ENCODE measurements at regions not wholly inside any gene's neighbourhood (a gene's known extent, or its start where the extent isn't known, plus 50 kb on each side); places are given as distances from the start of the nearest gene placed in this dataset.

DNA sequence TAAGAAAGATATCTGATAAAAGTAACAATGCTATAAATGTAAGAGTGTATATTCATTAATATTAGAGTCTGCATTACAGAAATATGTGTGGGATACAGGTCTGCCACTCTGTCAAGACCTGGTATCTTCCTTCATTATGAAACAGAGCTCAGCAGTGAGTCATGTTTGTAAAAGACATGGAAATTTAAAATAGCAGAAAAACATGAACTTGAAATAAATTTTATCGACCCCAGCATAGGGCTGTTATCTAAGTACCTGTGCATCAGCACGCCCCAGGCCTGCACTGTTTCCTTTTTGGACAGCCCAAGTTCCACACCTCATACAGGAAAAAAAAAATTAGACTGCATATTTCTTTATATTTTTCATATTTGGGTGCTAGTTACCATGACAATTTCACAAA is 58.0 kb upstream of the ZPBP start:
- in situ Hi-C loops (cut with HindIII; ENCODE audit: low pct_unique_long_range_greater_than_20kb, low sequenced_read_pairs) = no loop called here
- Histone ChIP-seq H3K36me3 (ENCODE audit: control insufficient read depth, insufficient read depth, low read length) (no peaks in the 10 kb centered on the region), H3K27ac (ENCODE audit: low read length) (no peak overlapping the region), H3K27me3 (ENCODE audit: control insufficient read depth, insufficient read depth, low read length) (no peaks in the 10 kb centered on the region; the same call in 1 of the 2 replicates), H3K4me1 (ENCODE audit: control insufficient read depth, insufficient read depth, low read length) (no peaks in the 10 kb centered on the region), H3K4me3 (ENCODE audit: low read depth in 2 of 2, low read length in 2 of 2) (no peak overlapping the region), H3K9me3 (ENCODE audit: control insufficient read depth, insufficient read depth, low read depth, low read length) (no peaks in the 10 kb centered on the region)
- DNase-seq (ENCODE audit: low read depth, low spot score) = no peak
- CTCF ChIA-PET = no interaction called here
- TF ChIP-seq, protein P1, sequence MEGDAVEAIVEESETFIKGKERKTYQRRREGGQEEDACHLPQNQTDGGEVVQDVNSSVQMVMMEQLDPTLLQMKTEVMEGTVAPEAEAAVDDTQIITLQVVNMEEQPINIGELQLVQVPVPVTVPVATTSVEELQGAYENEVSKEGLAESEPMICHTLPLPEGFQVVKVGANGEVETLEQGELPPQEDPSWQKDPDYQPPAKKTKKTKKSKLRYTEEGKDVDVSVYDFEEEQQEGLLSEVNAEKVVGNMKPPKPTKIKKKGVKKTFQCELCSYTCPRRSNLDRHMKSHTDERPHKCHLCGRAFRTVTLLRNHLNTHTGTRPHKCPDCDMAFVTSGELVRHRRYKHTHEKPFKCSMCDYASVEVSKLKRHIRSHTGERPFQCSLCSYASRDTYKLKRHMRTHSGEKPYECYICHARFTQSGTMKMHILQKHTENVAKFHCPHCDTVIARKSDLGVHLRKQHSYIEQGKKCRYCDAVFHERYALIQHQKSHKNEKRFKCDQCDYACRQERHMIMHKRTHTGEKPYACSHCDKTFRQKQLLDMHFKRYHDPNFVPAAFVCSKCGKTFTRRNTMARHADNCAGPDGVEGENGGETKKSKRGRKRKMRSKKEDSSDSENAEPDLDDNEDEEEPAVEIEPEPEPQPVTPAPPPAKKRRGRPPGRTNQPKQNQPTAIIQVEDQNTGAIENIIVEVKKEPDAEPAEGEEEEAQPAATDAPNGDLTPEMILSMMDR (IDR thresholded peaks at IDR 0.05) = no peak
- TF ChIP-seq POLR2AphosphoS5 (IDR thresholded peaks at IDR 0.05; ENCODE audit: low read depth, low read length) (no peak), TCF7L2 (IDR thresholded peaks at IDR 0.05; ENCODE audit: low read depth, low read length) (no peak), SIN3A (IDR thresholded peaks at IDR 0.05; ENCODE audit: borderline replicate concordance, insufficient read depth, low read depth, low read length) (no peak)
- TF ChIP-seq, protein P2, sequence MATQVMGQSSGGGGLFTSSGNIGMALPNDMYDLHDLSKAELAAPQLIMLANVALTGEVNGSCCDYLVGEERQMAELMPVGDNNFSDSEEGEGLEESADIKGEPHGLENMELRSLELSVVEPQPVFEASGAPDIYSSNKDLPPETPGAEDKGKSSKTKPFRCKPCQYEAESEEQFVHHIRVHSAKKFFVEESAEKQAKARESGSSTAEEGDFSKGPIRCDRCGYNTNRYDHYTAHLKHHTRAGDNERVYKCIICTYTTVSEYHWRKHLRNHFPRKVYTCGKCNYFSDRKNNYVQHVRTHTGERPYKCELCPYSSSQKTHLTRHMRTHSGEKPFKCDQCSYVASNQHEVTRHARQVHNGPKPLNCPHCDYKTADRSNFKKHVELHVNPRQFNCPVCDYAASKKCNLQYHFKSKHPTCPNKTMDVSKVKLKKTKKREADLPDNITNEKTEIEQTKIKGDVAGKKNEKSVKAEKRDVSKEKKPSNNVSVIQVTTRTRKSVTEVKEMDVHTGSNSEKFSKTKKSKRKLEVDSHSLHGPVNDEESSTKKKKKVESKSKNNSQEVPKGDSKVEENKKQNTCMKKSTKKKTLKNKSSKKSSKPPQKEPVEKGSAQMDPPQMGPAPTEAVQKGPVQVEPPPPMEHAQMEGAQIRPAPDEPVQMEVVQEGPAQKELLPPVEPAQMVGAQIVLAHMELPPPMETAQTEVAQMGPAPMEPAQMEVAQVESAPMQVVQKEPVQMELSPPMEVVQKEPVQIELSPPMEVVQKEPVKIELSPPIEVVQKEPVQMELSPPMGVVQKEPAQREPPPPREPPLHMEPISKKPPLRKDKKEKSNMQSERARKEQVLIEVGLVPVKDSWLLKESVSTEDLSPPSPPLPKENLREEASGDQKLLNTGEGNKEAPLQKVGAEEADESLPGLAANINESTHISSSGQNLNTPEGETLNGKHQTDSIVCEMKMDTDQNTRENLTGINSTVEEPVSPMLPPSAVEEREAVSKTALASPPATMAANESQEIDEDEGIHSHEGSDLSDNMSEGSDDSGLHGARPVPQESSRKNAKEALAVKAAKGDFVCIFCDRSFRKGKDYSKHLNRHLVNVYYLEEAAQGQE (IDR thresholded peaks at IDR 0.05; ENCODE audit: insufficient read depth in 1 of 2, low read depth in 2 of 2, low read length in 1 of 2) = no peak
- intact Hi-C loops (cut with micrococcal nuclease; ENCODE audit: unreplicated experiment) = no loop called here
- no TSS peak for BruUV-seq (replicated peaks)
- POLR2A ChIA-PET = no interaction called here
- no peak for ATAC-seq

DNA sequence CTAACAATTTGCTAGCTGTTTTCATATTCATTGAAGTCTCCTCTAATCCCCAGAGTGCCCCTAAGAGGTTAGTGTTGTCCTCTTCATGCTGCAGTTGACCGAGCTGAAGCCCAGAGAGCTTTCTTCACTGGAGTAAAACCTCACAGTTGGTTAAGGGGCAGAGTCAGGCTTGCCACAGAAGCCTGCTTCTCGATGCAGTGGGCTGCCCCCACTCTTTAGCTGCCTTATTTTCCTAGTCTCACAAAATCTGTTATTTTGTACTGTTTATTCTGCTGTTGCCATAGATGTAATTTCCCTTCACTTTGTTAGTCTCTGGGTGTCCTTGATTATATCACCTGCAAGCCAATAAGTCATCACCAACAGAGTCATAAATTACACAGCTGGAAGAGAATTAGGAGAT is 56.3 kb upstream of the ZPBP start:
- DNase-seq (ENCODE audit: low read depth, low spot score) = no peak
- H3K4me3 ChIP-seq (ENCODE audit: low read depth in 2 of 2, low read length in 2 of 2) = no peak overlapping the region
- no peak overlapping the region for H3K27ac ChIP-seq (ENCODE audit: low read length)
- BruUV-seq (replicated peaks) = no TSS peak
- TF ChIP-seq POLR2AphosphoS5 (IDR thresholded peaks at IDR 0.05; ENCODE audit: low read depth, low read length) = no peak
- TF ChIP-seq SIN3A (IDR thresholded peaks at IDR 0.05; ENCODE audit: borderline replicate concordance, insufficient read depth, low read depth, low read length) = no peak
- TF ChIP-seq, protein P2 (IDR thresholded peaks at IDR 0.05; ENCODE audit: insufficient read depth in 1 of 2, low read depth in 2 of 2, low read length in 1 of 2) = no peak
- TF ChIP-seq, protein P1 (IDR thresholded peaks at IDR 0.05) = no peak
- no peak for TF ChIP-seq TCF7L2 (IDR thresholded peaks at IDR 0.05; ENCODE audit: low read depth, low read length)
- ATAC-seq = no peak
- ChIA-PET CTCF (no interaction called here), POLR2A (no interaction called here)
- in situ Hi-C loops (cut with HindIII; ENCODE audit: low pct_unique_long_range_greater_than_20kb, low sequenced_read_pairs) = no loop called here
- H3K36me3 ChIP-seq (ENCODE audit: control insufficient read depth, insufficient read depth, low read length) = no peaks in the 10 kb centered on the region
- H3K4me1 ChIP-seq (ENCODE audit: control insufficient read depth, insufficient read depth, low read length) = no peaks in the 10 kb centered on the region
- H3K27me3 ChIP-seq (ENCODE audit: control insufficient read depth, insufficient read depth, low read length) = no peaks in the 10 kb centered on the region; the same call in 1 of the 2 replicates
- intact Hi-C loops (cut with micrococcal nuclease; ENCODE audit: unreplicated experiment) = no loop called here
- no peaks in the 10 kb centered on the region for H3K9me3 ChIP-seq (ENCODE audit: control insufficient read depth, insufficient read depth, low read depth, low read length)
